CD4-positive, alpha-beta T cell treated with Interferon alpha-2 for 1 hour (primary cell): ENCODE measurements at regions not wholly inside any gene's neighbourhood (a gene's known extent, or its start where the extent isn't known, plus 50 kb on each side); places are given as distances from the start of the nearest gene placed in this dataset.
"Not testable (repeated sequence)": the region's sequence is repeated elsewhere in the genome, so short reads cannot be mapped to it uniquely, and the experiment has no call there.

Source experiments
- DNase-seq, 2 donors: peaks; one replicate each; pipeline ENCODE4 v3.0.0-alpha.2; 2020 to 2022

- not testable (repeated sequence) for DNase-seq
Observed at GRCh38 chr7:32762206-32762924, 129.2 kb downstream of the KBTBD2 start.

- no peak for DNase-seq
Observed at GRCh38 chr7:32761451-32762205, 129.9 kb downstream of the KBTBD2 start.

- DNase-seq, result not testable (repeated sequence)
Observed at GRCh38 chr7:32760755-32761154, 130.8 kb downstream of the KBTBD2 start.

- DNase-seq, result not testable (repeated sequence)
Observed at GRCh38 chr7:32759859-32760258, 131.7 kb downstream of the KBTBD2 start.

- DNase-seq, result not testable (repeated sequence)
Observed at GRCh38 chr7:32753872-32754271, 137.7 kb downstream of the KBTBD2 start.

- DNase-seq, result not testable (repeated sequence)
Observed at GRCh38 chr7:32748337-32748736, 143.2 kb downstream of the KBTBD2 start.

GRCh38 chr7:32747443-32748148, 144.0 kb downstream of the KBTBD2 start:
- not testable (repeated sequence) for DNase-seq

GRCh38 chr7:32741853-32742476, 149.6 kb downstream of the KBTBD2 start:
- DNase-seq, result not testable (repeated sequence)

GRCh38 chr7:32739749-32740148, 151.8 kb downstream of the KBTBD2 start:
- not testable (repeated sequence) for DNase-seq

- DNase-seq, result not testable (repeated sequence)
Observed at GRCh38 chr7:32738390-32738789, 153.2 kb downstream of the KBTBD2 start.

GRCh38 chr7:32732767-32733166, 158.8 kb downstream of the KBTBD2 start:
- DNase-seq, result not testable (repeated sequence)

GRCh38 chr7:32729335-32729675, 162.3 kb downstream of the KBTBD2 start:
- not testable (repeated sequence) for DNase-seq

- peak; percentile 9 to 19 for DNase-seq
Observed at GRCh38 chr7:32728412-32729334, 162.9 kb downstream of the KBTBD2 start.

GRCh38 chr7:32727483-32728411, 163.8 kb downstream of the KBTBD2 start:
- DNase-seq, result peak in 1 of 2 donors; percentile 22

- DNase-seq, result not testable (repeated sequence)
Observed at GRCh38 chr7:32722837-32723236, 168.7 kb downstream of the KBTBD2 start.

GRCh38 chr7:32694182-32694581, 197.4 kb downstream of the KBTBD2 start:
- DNase-seq, result no peak

- peak; percentile 13 to 25 for DNase-seq
Observed at GRCh38 chr7:32691965-32692815, 196.9 kb downstream of the AVL9 start.

GRCh38 chr7:32688092-32688491, 192.8 kb downstream of the AVL9 start:
- not testable (repeated sequence) for DNase-seq

- DNase-seq, result no peak
Observed at GRCh38 chr7:32681174-32681518, 185.9 kb downstream of the AVL9 start.
